ENCODE measurements at regions not wholly inside any gene's neighbourhood (a gene's known extent, or its start where the extent isn't known, plus 50 kb on each side); places are given as distances from the start of the nearest gene placed in this dataset.

- Mint-ChIP-seq H3K9me3 (no peaks in the 10 kb centered on the region), H3K27me3 (peaks cover 7% of the 10 kb centered on the region), H3K4me3 (no peak overlapping the region), H3K4me1 (no peaks in the 10 kb centered on the region), H3K27ac (no peak overlapping the region), H3K36me3 (ENCODE audit: low read depth) (no peaks in the 10 kb centered on the region)
- ChIA-PET POLR2A (no interaction called here), CTCF (no interaction called here)
- no peak for TF ChIP-seq CTCF (IDR thresholded peaks at IDR 0.05)
- ATAC-seq (ENCODE audit: low read depth) (no peak), DNase-seq (no peak)
- intact Hi-C loops (cut with micrococcal nuclease): no loop called here
These were observed 488.5 kb downstream of the SHQ1 start for GRCh38 chr3:72359743-72360142.

GRCh38 chr3:72355168-72355567 is 493.1 kb downstream of the SHQ1 start:
- TF ChIP-seq CTCF (IDR thresholded peaks at IDR 0.05): no peak
- intact Hi-C loops (cut with micrococcal nuclease): no loop called here
- ATAC-seq (ENCODE audit: low read depth) (no peak), DNase-seq (no peak)
- Mint-ChIP-seq H3K27me3 (peaks cover 13% of the 10 kb centered on the region), H3K9me3 (no peaks in the 10 kb centered on the region), H3K36me3 (ENCODE audit: low read depth) (no peaks in the 10 kb centered on the region), H3K4me3 (no peak overlapping the region), H3K4me1 (no peaks in the 10 kb centered on the region), H3K27ac (no peak overlapping the region)
- POLR2A ChIA-PET: no interaction called here
- CTCF ChIA-PET: no interaction called here

- peaks cover 17% of the 10 kb centered on the region for H3K27me3 Mint-ChIP-seq
- ATAC-seq (ENCODE audit: low read depth): no peak
- no peaks in the 10 kb centered on the region for H3K36me3 Mint-ChIP-seq (ENCODE audit: low read depth)
- no peaks in the 10 kb centered on the region for H3K9me3 Mint-ChIP-seq
- POLR2A ChIA-PET: no interaction called here
- H3K4me1 Mint-ChIP-seq: no peaks in the 10 kb centered on the region
- CTCF ChIA-PET: no interaction called here
- no peak for TF ChIP-seq CTCF (IDR thresholded peaks at IDR 0.05)
- intact Hi-C loops (cut with micrococcal nuclease): no loop called here
- DNase-seq: no peak
- no peak overlapping the region for H3K27ac Mint-ChIP-seq
- no peak overlapping the region for H3K4me3 Mint-ChIP-seq
These were observed 493.8 kb downstream of the SHQ1 start for GRCh38 chr3:72354486-72354885.

- ChIA-PET POLR2A (no interaction called here), CTCF (no interaction called here)
- peaks cover 19% of the 10 kb centered on the region for H3K27me3 Mint-ChIP-seq
- H3K36me3 Mint-ChIP-seq (ENCODE audit: low read depth): no peaks in the 10 kb centered on the region
- intact Hi-C loops (cut with micrococcal nuclease): no loop called here
- no peak overlapping the region for H3K27ac Mint-ChIP-seq
- H3K4me3 Mint-ChIP-seq: no peak overlapping the region
- ATAC-seq (ENCODE audit: low read depth): no peak
- DNase-seq: no peak
- H3K9me3 Mint-ChIP-seq: no peaks in the 10 kb centered on the region
- H3K4me1 Mint-ChIP-seq: no peaks in the 10 kb centered on the region
- TF ChIP-seq CTCF (IDR thresholded peaks at IDR 0.05): no peak
These were observed 494.8 kb downstream of the SHQ1 start for GRCh38 chr3:72353236-72354128.

GRCh38 chr3:72352176-72352575 is 496.1 kb downstream of the SHQ1 start:
- ATAC-seq (ENCODE audit: low read depth): no peak
- intact Hi-C loops (cut with micrococcal nuclease): no loop called here
- no peaks in the 10 kb centered on the region for H3K36me3 Mint-ChIP-seq (ENCODE audit: low read depth)
- H3K27me3 Mint-ChIP-seq: peaks cover 19% of the 10 kb centered on the region
- no peak for TF ChIP-seq CTCF (IDR thresholded peaks at IDR 0.05)
- H3K4me3 Mint-ChIP-seq: no peak overlapping the region
- H3K27ac Mint-ChIP-seq: no peak overlapping the region
- H3K9me3 Mint-ChIP-seq: no peaks in the 10 kb centered on the region
- CTCF ChIA-PET: interaction anchor here (0.6 kb wide), 1 partner anchor 548 kb away, joined by 3 read pairs; no protein-coding TSS in a partner anchor
- peaks cover 7% of the 10 kb centered on the region for H3K4me1 Mint-ChIP-seq
- POLR2A ChIA-PET: no interaction called here
- DNase-seq: no peak
